HepG2 (cell line): ENCODE measurements at regions not wholly inside any gene's neighbourhood (a gene's known extent, or its start where the extent isn't known, plus 50 kb on each side); places are given as distances from the start of the nearest gene placed in this dataset.

Source experiments
- ATAC-seq: fragments of 200-7000 bp; cut with Tn5 transposase; 3 replicates; pipeline ENCODE4 v1.9.1; 2020; ENCODE audit warnings: mild to moderate bottlenecking, moderate library complexity
- BruUV-seq: library from RNA; stranded (reverse); fragments of 400-500 nt; replicated peaks from 2 replicates; lab custom pipeline; 2021; lab: Mats Ljungman, UMichigan
- CTCF ChIA-PET: fragments of 300-600 bp; formaldehyde crosslinking; extraction: SDS; loops from one replicate; lab custom pipeline; 2021; ENCODE audit warnings: low total read pairs, inconsistent platforms, low intra/inter-chr PET ratio; lab: Yijun Ruan, JAX
- POLR2A ChIA-PET: fragments of 350-600 bp; sonication (Branson Sonifier 250); formaldehyde crosslinking; loops from one replicate; lab custom pipeline; 2020; ENCODE audit warnings: antibody characterized with exemption, inconsistent platforms; lab: Yijun Ruan, JAX
- DNase-seq: peaks from one replicate; pipeline ENCODE4 v3.0.0-alpha.2; 2015; ENCODE audit warnings: low spot score
- FAIRE-seq: peaks from 3 replicates; lab custom pipeline; 2011; peaks lifted over from hg19 to GRCh38; lab: Jason Lieb, UNC
- H2AFZ ChIP-seq: one replicate; pipeline ENCODE4 v1.6.1; 2011; ENCODE audit warnings: low read length, inconsistent platforms
- H3K27ac ChIP-seq: fragments of 300-600 bp; 3 replicates; pipeline ENCODE4 v1.8.0; 2011; ENCODE audit warnings: mixed run types, mild to moderate bottlenecking, mixed read lengths, low read length, inconsistent platforms; ENCODE audit not compliant: insufficient read depth; ENCODE audit errors: extremely low read length
- H3K27me3 ChIP-seq, 2 experiments: fragments of 200-600 bp in 1 of 2; 2 replicates in 1 of 2; 3 replicates in 1 of 2; pipeline versions ENCODE4 v1.6.0 to v1.8.0; 2011; ENCODE audit warnings: low read length in 2 of 2, mild to moderate bottlenecking in 2 of 2, moderate library complexity in 2 of 2, inconsistent platforms in 1 of 2; ENCODE audit not compliant: insufficient read depth in 2 of 2, control insufficient read depth in 1 of 2
- H3K36me3 ChIP-seq, 2 experiments: fragments of 200-600 bp in 1 of 2; replicated peaks in 1 of 2; 2 replicates in 1 of 2; 3 replicates in 1 of 2; pipeline versions ENCODE4 v1.5.1 to v1.8.0; 2011; ENCODE audit warnings: low read length in 2 of 2, inconsistent platforms in 1 of 2; ENCODE audit not compliant: insufficient read depth in 2 of 2, control insufficient read depth in 1 of 2
- H3K4me1 ChIP-seq: 2 replicates; pipeline ENCODE4 v1.5.1; 2012; ENCODE audit warnings: low read length, inconsistent platforms; ENCODE audit not compliant: insufficient read depth
- H3K4me2 ChIP-seq: 2 replicates; pipeline ENCODE4 v1.6.0; 2011; ENCODE audit warnings: low read depth, low read length, inconsistent platforms
- H3K4me3 ChIP-seq, 3 experiments: fragments of 200-600 bp in 1 of 3; sonication (generic), shearing (Covaris generic) in 1 of 3; replicated peaks in 1 of 3; 2 replicates each; pipeline ENCODE4 v1.5.1; 2011 to 2016; ENCODE audit warnings: low read length in 3 of 3, inconsistent platforms in 2 of 3, low read depth in 2 of 3, mild to moderate bottlenecking in 2 of 3, control low read depth in 1 of 3, mixed read lengths in 1 of 3; ENCODE audit not compliant: insufficient read depth in 1 of 3
- H3K79me2 ChIP-seq: one replicate; pipeline ENCODE4 v1.6.1; 2011; ENCODE audit warnings: low read length, inconsistent platforms; ENCODE audit not compliant: insufficient read depth
- H3K9ac ChIP-seq: 2 replicates; pipeline ENCODE4 v1.6.0; 2011; ENCODE audit warnings: mild to moderate bottlenecking, low read depth, low read length, inconsistent platforms; ENCODE audit not compliant: insufficient read depth
- H3K9me3 ChIP-seq: 2 replicates; pipeline ENCODE4 v1.5.1; 2012; ENCODE audit warnings: mild to moderate bottlenecking, low read length
- H4K20me1 ChIP-seq: 2 replicates; pipeline ENCODE4 v1.6.0; 2011; ENCODE audit warnings: inconsistent platforms, mild to moderate bottlenecking, low read length, moderate library complexity; ENCODE audit not compliant: insufficient read depth
- CENPT ChIP-seq: sonication (generic); formaldehyde crosslinking; IDR thresholded peaks from 2 replicates; pipeline ENCODE4 v1.8.0; 2022; ENCODE audit warnings: low read depth, mild to moderate bottlenecking, moderate library complexity, missing genetic modification reagents
- GATA4 ChIP-seq: sonication (generic); IDR thresholded peaks from 2 replicates; pipeline ENCODE4 v1.6.1; 2016; ENCODE audit warnings: antibody characterized with exemption, low read depth, borderline replicate concordance
- HMGA1 ChIP-seq: sonication (generic); formaldehyde crosslinking; conservative IDR thresholded peaks from 2 replicates; pipeline ENCODE4 v1.4.0; 2020; ENCODE audit warnings: missing genetic modification reagents
- IRX3 ChIP-seq: sonication (generic); formaldehyde crosslinking; IDR thresholded peaks from 2 replicates; pipeline ENCODE4 v1.8.1; 2023; ENCODE audit warnings: mild to moderate bottlenecking, low read depth, missing genetic modification reagents, borderline replicate concordance
- MED1 ChIP-seq: sonication (generic); formaldehyde crosslinking; IDR thresholded peaks from 2 replicates; pipeline ENCODE4 v1.4.0; 2020; ENCODE audit warnings: missing genetic modification reagents
- NR2C2 ChIP-seq: sonication (generic); formaldehyde crosslinking; IDR thresholded peaks from 2 replicates; pipeline ENCODE4 v1.4.0; 2020; ENCODE audit warnings: missing genetic modification reagents, mild to moderate bottlenecking, moderate library complexity, borderline replicate concordance
- POLR2AphosphoS5 ChIP-seq: IDR thresholded peaks from 2 replicates; pipeline ENCODE4 v1.6.1; 2012; ENCODE audit warnings: low read depth, low read length
- SIN3B ChIP-seq: fragments of 150-350 bp; IDR thresholded peaks from 2 replicates; pipeline ENCODE4 v1.6.1; 2014; ENCODE audit warnings: low read length
- TP53 ChIP-seq: sonication (generic); formaldehyde crosslinking; conservative IDR thresholded peaks from 2 replicates; pipeline ENCODE4 v1.4.0; 2020; ENCODE audit warnings: missing genetic modification reagents
- U2AF1 ChIP-seq: fragments of 200-400 bp; formaldehyde crosslinking; optimal IDR thresholded peaks from 2 replicates; pipeline ENCODE3; 2017; ENCODE audit warnings: mild to moderate bottlenecking, low read depth, low read length
- ZBTB42 ChIP-seq: sonication (generic); formaldehyde crosslinking; IDR thresholded peaks from 2 replicates; pipeline ENCODE4 v1.5.0; 2020; ENCODE audit warnings: mild to moderate bottlenecking, missing genetic modification reagents
- ZNF550 ChIP-seq: sonication (generic); formaldehyde crosslinking; IDR thresholded peaks from 2 replicates; pipeline ENCODE4 v1.4.0; 2020; ENCODE audit warnings: mild to moderate bottlenecking, missing genetic modification reagents, borderline replicate concordance
- WGBS: methylation state at CpG from one replicate; pipeline ENCODE4 v1.1.6; 2017; ENCODE audit warnings: low lambda C conversion rate; 5-methylcytosine and 5-hydroxymethylcytosine counted together
- in situ Hi-C: cut with HindIII; loops from 2 replicates; pipeline ENCODE4 v1.10.0; 2017; ENCODE audit warnings: low pct_unique_long_range_greater_than_20kb; ENCODE audit not compliant: extremely low pct_ligation_motif_present
- intact Hi-C: fragments of 100-400 bp; cut with micrococcal nuclease; formaldehyde crosslinking; loops from one replicate; pipeline ENCODE4 v1.10.0; 2022; ENCODE audit not compliant: unreplicated experiment
- TF ChIP-seq, protein P1 (sequence below): sonication (generic); formaldehyde crosslinking; IDR thresholded peaks from 2 replicates; pipeline ENCODE4 v1.4.0; 2020; ENCODE audit warnings: missing genetic modification reagents
- TF ChIP-seq, protein P2 (sequence below): sonication (generic); formaldehyde crosslinking; IDR thresholded peaks from 2 replicates; pipeline ENCODE4 v1.4.0; 2020; ENCODE audit warnings: missing genetic modification reagents

DNA sequence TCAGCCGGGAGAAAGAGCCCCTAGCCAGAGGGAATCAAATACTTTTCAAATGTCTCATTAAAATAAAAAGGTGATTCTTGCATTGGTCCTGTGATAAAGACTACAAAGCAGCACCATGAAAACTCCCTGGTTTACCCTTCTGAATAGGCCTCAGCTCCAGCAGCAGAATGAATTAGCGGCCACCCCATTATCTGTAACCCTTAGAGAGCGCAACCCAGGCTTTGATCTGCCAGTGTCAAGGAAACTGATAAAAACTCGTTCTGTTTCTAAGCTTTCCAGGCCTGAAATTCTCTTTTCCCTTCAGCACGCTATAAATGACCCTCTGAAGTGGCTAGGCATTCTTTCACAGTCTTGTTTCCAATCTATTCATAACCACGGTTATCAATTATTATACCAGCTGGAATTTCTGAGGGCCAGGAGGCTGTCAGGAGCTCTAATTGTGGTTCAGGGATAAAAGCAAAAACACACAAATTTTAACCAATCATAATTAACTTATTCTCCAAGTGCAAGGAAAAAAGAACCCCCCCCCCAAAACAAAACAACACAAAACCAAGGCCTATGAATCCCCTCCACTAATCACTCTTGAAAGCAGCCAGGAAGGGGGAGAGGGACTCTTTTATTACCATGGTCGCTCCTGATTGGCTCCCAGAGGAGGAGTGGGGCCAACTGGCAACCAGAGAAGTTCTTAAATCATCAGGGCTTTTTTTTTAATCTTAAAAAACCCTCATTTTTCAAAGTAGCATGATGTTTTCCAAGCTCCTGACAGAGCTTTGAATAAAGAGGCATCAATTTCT is 258.9 kb downstream of the CYRIA start:
- no peak for DNase-seq
- Histone ChIP-seq H3K27ac (no peak overlapping the region), H3K4me1 (no peaks in the 10 kb centered on the region), H3K4me3 (no peak overlapping the region), H3K9ac (no peak overlapping the region), H3K9me3 (no peaks in the 10 kb centered on the region), H3K36me3 (no peaks in the 10 kb centered on the region), H3K27me3 (no peaks in the 10 kb centered on the region)
- ChIA-PET CTCF (no interaction called here), POLR2A (no interaction called here)
- FAIRE-seq = no peak
- in situ Hi-C loops (no loop called here), intact Hi-C loops (no loop called here)
- WGBS = 53% methylated on average over 7 of the region's 7 CpGs
- no peak for TF ChIP-seq IRX3 (CRISPR knock-in tag)
- no peak for TF ChIP-seq U2AF1
- no peak for TF ChIP-seq POLR2AphosphoS5
- no peak for TF ChIP-seq NR2C2 (CRISPR knock-in tag)
- TF ChIP-seq, protein P1, sequence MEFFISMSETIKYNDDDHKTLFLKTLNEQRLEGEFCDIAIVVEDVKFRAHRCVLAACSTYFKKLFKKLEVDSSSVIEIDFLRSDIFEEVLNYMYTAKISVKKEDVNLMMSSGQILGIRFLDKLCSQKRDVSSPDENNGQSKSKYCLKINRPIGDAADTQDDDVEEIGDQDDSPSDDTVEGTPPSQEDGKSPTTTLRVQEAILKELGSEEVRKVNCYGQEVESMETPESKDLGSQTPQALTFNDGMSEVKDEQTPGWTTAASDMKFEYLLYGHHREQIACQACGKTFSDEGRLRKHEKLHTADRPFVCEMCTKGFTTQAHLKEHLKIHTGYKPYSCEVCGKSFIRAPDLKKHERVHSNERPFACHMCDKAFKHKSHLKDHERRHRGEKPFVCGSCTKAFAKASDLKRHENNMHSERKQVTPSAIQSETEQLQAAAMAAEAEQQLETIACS (CRISPR knock-in tag) = no peak
- no peak for TF ChIP-seq SIN3B
- no peak for TF ChIP-seq ZNF550 (CRISPR knock-in tag)
- no peak for TF ChIP-seq MED1 (CRISPR knock-in tag)
- TF ChIP-seq, protein P2, sequence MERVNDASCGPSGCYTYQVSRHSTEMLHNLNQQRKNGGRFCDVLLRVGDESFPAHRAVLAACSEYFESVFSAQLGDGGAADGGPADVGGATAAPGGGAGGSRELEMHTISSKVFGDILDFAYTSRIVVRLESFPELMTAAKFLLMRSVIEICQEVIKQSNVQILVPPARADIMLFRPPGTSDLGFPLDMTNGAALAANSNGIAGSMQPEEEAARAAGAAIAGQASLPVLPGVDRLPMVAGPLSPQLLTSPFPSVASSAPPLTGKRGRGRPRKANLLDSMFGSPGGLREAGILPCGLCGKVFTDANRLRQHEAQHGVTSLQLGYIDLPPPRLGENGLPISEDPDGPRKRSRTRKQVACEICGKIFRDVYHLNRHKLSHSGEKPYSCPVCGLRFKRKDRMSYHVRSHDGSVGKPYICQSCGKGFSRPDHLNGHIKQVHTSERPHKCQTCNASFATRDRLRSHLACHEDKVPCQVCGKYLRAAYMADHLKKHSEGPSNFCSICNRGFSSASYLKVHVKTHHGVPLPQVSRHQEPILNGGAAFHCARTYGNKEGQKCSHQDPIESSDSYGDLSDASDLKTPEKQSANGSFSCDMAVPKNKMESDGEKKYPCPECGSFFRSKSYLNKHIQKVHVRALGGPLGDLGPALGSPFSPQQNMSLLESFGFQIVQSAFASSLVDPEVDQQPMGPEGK (CRISPR knock-in tag) = no peak
- no peak for TF ChIP-seq TP53 (CRISPR knock-in tag)
- no peak for TF ChIP-seq CENPT (CRISPR knock-in tag)
- no peak for TF ChIP-seq GATA4
- no peak for TF ChIP-seq HMGA1
- no peak for TF ChIP-seq ZBTB42 (CRISPR knock-in tag)
- TF ChIP-seq, all 625 proteins: peak for 0
- Histone ChIP-seq H3K79me2 (no peaks in the 10 kb centered on the region), H2AFZ (no peak overlapping the region), H4K20me1 (no peaks in the 10 kb centered on the region), H3K4me2 (no peak overlapping the region)
- ATAC-seq = no peak
- no TSS peak for BruUV-seq
